PFSK-1 (cell line): ENCODE measurements at regions not wholly inside any gene's neighbourhood (a gene's known extent, or its start where the extent isn't known, plus 50 kb on each side); places are given as distances from the start of the nearest gene placed in this dataset.

Source experiments
- FOXP2 ChIP-seq: optimal IDR thresholded peaks from 2 replicates; pipeline ENCODE3; 2011; ENCODE audit warnings: borderline replicate concordance, control low read depth, inconsistent platforms; ENCODE audit not compliant: insufficient read depth; ENCODE audit errors: extremely low read length, extremely low read depth
- POLR2AphosphoS5 ChIP-seq: IDR thresholded peaks from 2 replicates; pipeline ENCODE4 v1.6.1; 2012; ENCODE audit warnings: low read depth, mild to moderate bottlenecking, control low read depth, low read length, moderate library complexity
- SIN3A ChIP-seq: IDR thresholded peaks from 2 replicates; pipeline ENCODE4 v1.6.1; 2012; ENCODE audit warnings: mild to moderate bottlenecking, low read length, moderate library complexity, borderline replicate concordance; ENCODE audit not compliant: insufficient read depth
- TAF1 ChIP-seq: IDR thresholded peaks from 2 replicates; pipeline ENCODE4 v1.6.1; 2012; ENCODE audit warnings: low read length, control low read depth, borderline replicate concordance; ENCODE audit not compliant: insufficient read depth
- TF ChIP-seq, protein P1 (sequence below), 2 experiments: IDR thresholded peaks; 2 replicates each; pipeline versions ENCODE4 v1.6.1 to v1.8.0; 2011 to 2012; ENCODE audit warnings: low read depth in 2 of 2, low read length in 2 of 2, control low read depth in 1 of 2, inconsistent platforms in 1 of 2, mild to moderate bottlenecking in 1 of 2, moderate library complexity in 1 of 2; ENCODE audit not compliant: insufficient read depth in 1 of 2

GRCh38 chr2:10970666-10971065 is 58.9 kb downstream of the KCNF1 start:
- TF ChIP-seq SIN3A, result no peak
- TF ChIP-seq FOXP2, result no peak
- TF ChIP-seq POLR2AphosphoS5, result no peak
- no peak for TF ChIP-seq TAF1
- TF ChIP-seq, protein P1, sequence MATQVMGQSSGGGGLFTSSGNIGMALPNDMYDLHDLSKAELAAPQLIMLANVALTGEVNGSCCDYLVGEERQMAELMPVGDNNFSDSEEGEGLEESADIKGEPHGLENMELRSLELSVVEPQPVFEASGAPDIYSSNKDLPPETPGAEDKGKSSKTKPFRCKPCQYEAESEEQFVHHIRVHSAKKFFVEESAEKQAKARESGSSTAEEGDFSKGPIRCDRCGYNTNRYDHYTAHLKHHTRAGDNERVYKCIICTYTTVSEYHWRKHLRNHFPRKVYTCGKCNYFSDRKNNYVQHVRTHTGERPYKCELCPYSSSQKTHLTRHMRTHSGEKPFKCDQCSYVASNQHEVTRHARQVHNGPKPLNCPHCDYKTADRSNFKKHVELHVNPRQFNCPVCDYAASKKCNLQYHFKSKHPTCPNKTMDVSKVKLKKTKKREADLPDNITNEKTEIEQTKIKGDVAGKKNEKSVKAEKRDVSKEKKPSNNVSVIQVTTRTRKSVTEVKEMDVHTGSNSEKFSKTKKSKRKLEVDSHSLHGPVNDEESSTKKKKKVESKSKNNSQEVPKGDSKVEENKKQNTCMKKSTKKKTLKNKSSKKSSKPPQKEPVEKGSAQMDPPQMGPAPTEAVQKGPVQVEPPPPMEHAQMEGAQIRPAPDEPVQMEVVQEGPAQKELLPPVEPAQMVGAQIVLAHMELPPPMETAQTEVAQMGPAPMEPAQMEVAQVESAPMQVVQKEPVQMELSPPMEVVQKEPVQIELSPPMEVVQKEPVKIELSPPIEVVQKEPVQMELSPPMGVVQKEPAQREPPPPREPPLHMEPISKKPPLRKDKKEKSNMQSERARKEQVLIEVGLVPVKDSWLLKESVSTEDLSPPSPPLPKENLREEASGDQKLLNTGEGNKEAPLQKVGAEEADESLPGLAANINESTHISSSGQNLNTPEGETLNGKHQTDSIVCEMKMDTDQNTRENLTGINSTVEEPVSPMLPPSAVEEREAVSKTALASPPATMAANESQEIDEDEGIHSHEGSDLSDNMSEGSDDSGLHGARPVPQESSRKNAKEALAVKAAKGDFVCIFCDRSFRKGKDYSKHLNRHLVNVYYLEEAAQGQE (IDR thresholded peaks at IDR 0.05; ENCODE audit: insufficient read depth in 1 of 2, low read depth in 2 of 2, low read length in 2 of 2), result no peak

DNA sequence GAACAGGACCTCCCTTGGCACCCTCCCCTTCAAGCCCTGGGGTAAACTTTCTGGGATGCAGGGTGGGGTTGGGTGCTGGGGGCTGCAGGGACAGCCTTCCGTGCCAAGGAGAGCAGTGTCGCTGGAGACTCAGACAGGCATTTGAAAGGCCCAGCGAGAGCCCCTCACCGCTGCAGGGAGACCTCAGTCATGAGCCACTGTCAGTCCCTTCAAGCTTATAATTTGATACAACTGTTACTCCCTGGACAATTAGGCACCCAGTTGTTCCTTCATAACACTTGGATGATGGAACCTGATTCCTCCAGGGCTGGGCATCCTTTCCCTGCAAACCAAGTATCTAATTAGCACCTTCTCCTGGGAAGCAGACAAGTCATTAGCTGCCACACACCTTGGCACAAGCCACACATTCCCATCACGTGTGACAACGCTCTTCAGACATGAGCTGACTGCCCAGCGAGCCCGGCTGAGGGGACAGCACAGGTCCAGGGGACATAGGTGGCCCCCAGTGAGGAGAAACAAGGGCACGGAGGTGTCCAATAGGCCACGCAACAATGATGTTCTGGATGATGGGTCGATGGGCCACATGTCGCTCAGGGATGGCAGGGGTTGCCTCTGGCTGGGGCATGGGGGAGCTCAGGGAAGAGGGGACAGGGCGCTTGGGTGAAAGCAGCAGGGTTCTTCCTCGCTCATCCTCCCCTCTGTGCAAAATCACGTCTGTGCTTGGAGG is 59.6 kb downstream of the KCNF1 start:
- no peak for TF ChIP-seq POLR2AphosphoS5
- no peak for TF ChIP-seq TAF1
- TF ChIP-seq FOXP2, result no peak
- TF ChIP-seq, protein P1 (IDR thresholded peaks at IDR 0.05; ENCODE audit: insufficient read depth in 1 of 2, low read depth in 2 of 2, low read length in 2 of 2), result no peak
- TF ChIP-seq SIN3A, result no peak

DNA sequence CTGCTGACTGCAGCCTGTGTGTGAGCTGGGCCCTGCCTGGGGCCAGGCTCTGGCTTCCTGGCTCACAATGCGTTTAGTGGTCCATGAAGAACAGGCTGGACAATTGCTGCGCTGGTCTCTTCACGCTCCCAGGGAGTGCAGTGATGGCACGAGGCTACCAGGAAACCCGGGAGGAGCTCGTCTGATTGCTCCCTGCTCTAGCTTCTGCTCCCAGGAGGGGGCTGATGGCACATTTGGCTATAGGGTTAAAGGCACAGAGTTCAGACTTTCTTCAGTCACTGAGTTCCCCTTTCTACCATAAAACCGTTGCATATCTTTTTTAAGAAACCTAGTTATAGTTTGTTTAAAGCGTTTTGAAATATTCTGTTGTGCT is 60.1 kb downstream of the KCNF1 start:
- TF ChIP-seq SIN3A (no peak), FOXP2 (no peak), TAF1 (no peak), POLR2AphosphoS5 (no peak)
- TF ChIP-seq, protein P1 (IDR thresholded peaks at IDR 0.05; ENCODE audit: insufficient read depth in 1 of 2, low read depth in 2 of 2, low read length in 2 of 2), result no peak

DNA sequence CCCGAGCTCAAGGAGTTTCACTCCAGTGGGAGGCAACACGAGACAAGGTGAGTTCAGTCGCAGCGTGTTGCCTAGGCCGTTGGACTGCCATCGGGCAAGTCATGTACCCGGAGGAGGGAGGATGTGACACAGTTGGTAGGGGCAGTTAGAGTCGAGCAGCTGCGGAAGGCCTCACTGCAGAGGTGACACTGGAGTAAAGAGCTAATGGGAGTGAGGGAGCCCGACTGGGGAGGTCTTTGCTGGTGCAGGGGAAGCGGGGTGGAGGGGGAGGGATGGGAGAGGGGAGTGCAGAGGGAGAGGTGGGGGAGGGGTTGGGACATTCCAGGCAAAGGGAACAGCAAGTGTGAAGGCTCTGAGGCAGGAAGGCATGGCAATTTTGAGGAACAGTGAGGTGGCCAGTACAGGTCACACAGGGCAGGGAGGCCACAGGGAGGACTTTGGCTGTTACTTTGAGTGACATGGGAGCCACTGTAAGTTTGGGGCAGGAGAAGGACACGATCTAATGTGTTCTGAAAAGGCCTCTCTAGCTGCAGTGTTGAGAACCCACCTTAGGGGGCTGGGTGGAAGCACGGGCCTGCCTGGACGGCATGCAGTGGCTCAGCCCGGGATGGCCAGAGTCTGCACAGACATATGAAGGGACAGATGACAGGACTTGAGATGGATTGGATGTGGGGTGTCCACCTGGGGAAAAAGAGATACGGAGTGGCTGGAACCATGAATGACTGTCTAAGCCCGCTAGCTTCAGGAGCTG is 61.1 kb downstream of the KCNF1 start:
- TF ChIP-seq POLR2AphosphoS5 (no peak), FOXP2 (no peak), TAF1 (no peak)

DNA sequence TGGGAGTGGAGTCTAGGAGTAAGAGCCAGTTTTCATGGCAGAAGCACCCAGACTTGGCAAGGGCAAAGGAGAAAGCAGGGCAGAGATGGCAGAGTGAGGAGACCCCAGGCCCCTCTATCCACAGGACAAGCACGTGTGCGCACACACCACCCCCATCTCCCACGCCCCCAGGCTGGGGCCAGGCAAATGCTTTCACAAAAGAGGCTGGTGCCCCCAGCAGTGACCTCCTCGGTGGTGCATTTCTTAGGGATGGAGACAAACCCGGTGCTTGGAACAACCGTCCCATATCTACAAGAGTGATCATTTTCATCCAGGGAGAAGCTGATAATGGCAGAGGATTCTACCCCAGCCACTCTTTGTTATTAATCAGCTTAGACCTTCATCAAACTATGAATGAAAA is 62.0 kb downstream of the KCNF1 start:
- TF ChIP-seq, protein P1 (IDR thresholded peaks at IDR 0.05; ENCODE audit: insufficient read depth in 1 of 2, low read depth in 2 of 2, low read length in 2 of 2), result no peak
- TF ChIP-seq POLR2AphosphoS5 (no peak), FOXP2 (no peak), SIN3A (no peak), TAF1 (no peak)
